IMR-90 (cell line): ENCODE measurements at regions not wholly inside any gene's neighbourhood (a gene's known extent, or its start where the extent isn't known, plus 50 kb on each side); places are given as distances from the start of the nearest gene placed in this dataset.

Experiments
- ATAC-seq: fragments of 200-7000 bp; cut with Tn5 transposase; 2 replicates; pipeline ENCODE4 v1.9.1; 2020; ENCODE audit warnings: low read depth, mild to moderate bottlenecking, moderate library complexity
- BruUV-seq: library from RNA; stranded (reverse); fragments of 400-500 nt; replicated peaks from 2 replicates; lab custom pipeline; 2021; lab: Mats Ljungman, UMichigan
- CTCF ChIA-PET: fragments of 300-600 bp; formaldehyde crosslinking; extraction: SDS; loops from one replicate; lab custom pipeline; 2021; ENCODE audit warnings: antibody characterized with exemption; lab: Yijun Ruan, JAX
- POLR2A ChIA-PET: fragments of 300-600 bp; sonication (Branson Sonifier 250); formaldehyde crosslinking; loops from one replicate; lab custom pipeline; 2022; ENCODE audit warnings: antibody characterized with exemption; ENCODE audit not compliant: unreplicated experiment; lab: Charles Lee
- DNase-seq: peaks from one replicate; pipeline ENCODE4 v3.0.0; 2013
- H2AFZ ChIP-seq: replicated peaks from 2 replicates; pipeline ENCODE3; 2013; ENCODE audit warnings: low read length, mild to moderate bottlenecking; ENCODE audit not compliant: poor library complexity
- H2AK5ac ChIP-seq: 2 replicates; pipeline ENCODE4 v1.6.1; 2013; ENCODE audit warnings: low read depth, low read length, inconsistent platforms
- H2AK9ac ChIP-seq: replicated peaks from 2 replicates; pipeline ENCODE3; 2013; ENCODE audit warnings: mild to moderate bottlenecking, low read depth, low read length, moderate library complexity; ENCODE audit not compliant: poor library complexity
- H2BK120ac ChIP-seq: 2 replicates; pipeline ENCODE4 v1.6.1; 2013; ENCODE audit warnings: low read depth, low read length, inconsistent platforms
- H2BK15ac ChIP-seq: 3 replicates; pipeline ENCODE4 v1.6.1; 2013; ENCODE audit warnings: low read depth, low read length, inconsistent platforms
- H2BK20ac ChIP-seq: 2 replicates; pipeline ENCODE4 v1.6.1; 2013; ENCODE audit warnings: low read depth, mild to moderate bottlenecking, inconsistent platforms, low read length, moderate library complexity
- H2BK5ac ChIP-seq: 2 replicates; pipeline ENCODE4 v1.6.1; 2013; ENCODE audit warnings: mild to moderate bottlenecking, low read depth, low read length, inconsistent platforms; ENCODE audit not compliant: poor library complexity, severe bottlenecking
- H3K14ac ChIP-seq: replicated peaks from 2 replicates; pipeline ENCODE4 v1.6.1; 2013; ENCODE audit warnings: low read depth, low read length, inconsistent platforms
- H3K18ac ChIP-seq: 2 replicates; pipeline ENCODE4 v1.6.1; 2013; ENCODE audit warnings: low read depth, low read length, control low read depth
- H3K23ac ChIP-seq: 2 replicates; pipeline ENCODE4 v1.6.1; 2013; ENCODE audit warnings: low read depth, low read length, inconsistent platforms
- H3K27ac ChIP-seq: 2 replicates; pipeline ENCODE4 v1.5.1; 2013; ENCODE audit warnings: mild to moderate bottlenecking, control low read depth, low read length; ENCODE audit not compliant: insufficient read depth
- H3K27me3 ChIP-seq: 2 replicates; pipeline ENCODE4 v1.6.1; 2013; ENCODE audit warnings: low read length; ENCODE audit not compliant: control insufficient read depth, insufficient read depth
- H3K36me3 ChIP-seq: 2 replicates; pipeline ENCODE4 v1.6.1; 2013; ENCODE audit warnings: low read length, mixed read lengths; ENCODE audit not compliant: control insufficient read depth, insufficient read depth
- H3K4ac ChIP-seq: 2 replicates; pipeline ENCODE4 v1.6.1; 2013; ENCODE audit warnings: low read depth, low read length, inconsistent platforms
- H3K4me1 ChIP-seq: 2 replicates; pipeline ENCODE4 v1.6.1; 2013; ENCODE audit warnings: low read length, mixed read lengths; ENCODE audit not compliant: control insufficient read depth, insufficient read depth
- H3K4me2 ChIP-seq: 2 replicates; pipeline ENCODE4 v1.6.1; 2013; ENCODE audit warnings: low read depth, mild to moderate bottlenecking, control low read depth, low read length, moderate library complexity
- H3K4me3 ChIP-seq: 2 replicates; pipeline ENCODE4 v1.5.1; 2013; ENCODE audit warnings: low read depth, mild to moderate bottlenecking, control low read depth, low read length, moderate library complexity; ENCODE audit not compliant: insufficient read depth
- H3K56ac ChIP-seq: 2 replicates; pipeline ENCODE4 v1.6.1; 2013; ENCODE audit warnings: low read length, inconsistent platforms; ENCODE audit not compliant: insufficient read depth; ENCODE audit errors: extremely low read depth
- H3K79me1 ChIP-seq, 2 experiments: 2 replicates each; pipeline ENCODE4 v1.6.1; 2013; ENCODE audit warnings: low read length in 2 of 2, inconsistent platforms in 1 of 2, low read depth in 1 of 2
- H3K9ac ChIP-seq: 2 replicates; pipeline ENCODE4 v1.6.1; 2013; ENCODE audit warnings: low read depth, low read length, control low read depth
- H3K9me1 ChIP-seq: 2 replicates; pipeline ENCODE4 v1.6.1; 2013; ENCODE audit warnings: low read length, inconsistent platforms; ENCODE audit not compliant: insufficient read depth
- H3K9me3 ChIP-seq: 2 replicates; pipeline ENCODE4 v1.6.1; 2013; ENCODE audit warnings: low read length; ENCODE audit not compliant: control insufficient read depth, insufficient read depth
- H4K20me1 ChIP-seq: 2 replicates; pipeline ENCODE4 v1.6.1; 2013; ENCODE audit warnings: low read length, inconsistent platforms; ENCODE audit not compliant: insufficient read depth
- H4K5ac ChIP-seq: 2 replicates; pipeline ENCODE4 v1.6.1; 2013; ENCODE audit warnings: mild to moderate bottlenecking, low read depth, low read length, control low read depth
- H4K8ac ChIP-seq, 2 experiments: 2 replicates each; pipeline ENCODE4 v1.6.1; 2013; ENCODE audit warnings: low read depth in 2 of 2, low read length in 2 of 2, control low read depth in 1 of 2, inconsistent platforms in 1 of 2
- H4K91ac ChIP-seq: 2 replicates; pipeline ENCODE4 v1.6.1; 2013; ENCODE audit warnings: low read depth, low read length, inconsistent platforms; ENCODE audit not compliant: insufficient read depth
- BHLHE40 ChIP-seq: fragments of 150-350 bp; IDR thresholded peaks from 2 replicates; pipeline ENCODE4 v1.6.1; 2016; ENCODE audit warnings: mild to moderate bottlenecking, low read depth, low read length
- CHD1 ChIP-seq: IDR thresholded peaks from 2 replicates; pipeline ENCODE4 v1.6.1; 2012; ENCODE audit warnings: low read depth, low read length, improper control_type of control experiment
- FOS ChIP-seq: fragments of 150-350 bp; IDR thresholded peaks from 2 replicates; pipeline ENCODE4 v1.6.1; 2016; ENCODE audit warnings: low read depth, low read length
- MAFK ChIP-seq: IDR thresholded peaks from 2 replicates; pipeline ENCODE4 v1.6.1; 2012; ENCODE audit warnings: low read depth, low read length, improper control_type of control experiment
- MAZ ChIP-seq: IDR thresholded peaks from 2 replicates; pipeline ENCODE4 v1.6.1; 2012; ENCODE audit warnings: low read depth, mild to moderate bottlenecking, low read length, improper control_type of control experiment, moderate library complexity, borderline replicate concordance
- MXI1 ChIP-seq: IDR thresholded peaks from 2 replicates; pipeline ENCODE4 v1.6.1; 2012; ENCODE audit warnings: low read depth, mild to moderate bottlenecking, low read length, moderate library complexity, borderline replicate concordance
- NFE2L2 ChIP-seq: fragments of 150-350 bp; IDR thresholded peaks from 2 replicates; pipeline ENCODE4 v1.6.1; 2016; ENCODE audit warnings: low read depth, mild to moderate bottlenecking, low read length
- POLR2A ChIP-seq: IDR thresholded peaks from 2 replicates; pipeline ENCODE4 v1.6.1; 2012; ENCODE audit warnings: mild to moderate bottlenecking, low read depth, low read length
- RAD21 ChIP-seq: IDR thresholded peaks from 2 replicates; pipeline ENCODE4 v1.6.1; 2012; ENCODE audit warnings: low read length, improper control_type of control experiment
- RCOR1 ChIP-seq: IDR thresholded peaks from 2 replicates; pipeline ENCODE4 v1.6.1; 2012; ENCODE audit warnings: mild to moderate bottlenecking, low read length, improper control_type of control experiment; ENCODE audit not compliant: insufficient replicate concordance
- RFX5 ChIP-seq: IDR thresholded peaks from 2 replicates; pipeline ENCODE4 v1.8.0; 2012; ENCODE audit warnings: low read depth, mild to moderate bottlenecking, low read length, moderate library complexity
- SMC3 ChIP-seq: fragments of 150-350 bp; IDR thresholded peaks from 2 replicates; pipeline ENCODE4 v1.6.1; 2016; ENCODE audit warnings: low read depth, mild to moderate bottlenecking, antibody characterized with exemption, low read length, moderate library complexity
- WGBS, 2 experiments: methylation state at CpG; one replicate each; pipeline versions ENCODE4 v1.1.5 to v1.1.7; 2013; ENCODE audit warnings: missing lambda C conversion rate in 2 of 2; ENCODE audit not compliant: insufficient read length in 1 of 2; ENCODE audit errors: extremely low coverage in 2 of 2; 5-methylcytosine and 5-hydroxymethylcytosine counted together
- dilution Hi-C: fragments of 300-500 bp; cut with HindIII; formaldehyde crosslinking; loops from one replicate; pipeline ENCODE4 v1.14.3; 2018; ENCODE audit warnings: low sequenced_read_pairs; ENCODE audit not compliant: unreplicated experiment
- in situ Hi-C: fragments of 300-500 bp; cut with MboI; formaldehyde crosslinking; loops from 3 replicates; pipeline ENCODE4 v1.14.3; 2019; ENCODE audit warnings: low sequenced_read_pairs, inconsistent platforms, mixed read lengths
- intact Hi-C: fragments of 100-400 bp; cut with micrococcal nuclease; formaldehyde crosslinking; loops from 2 replicates; pipeline ENCODE4 v1.10.0; 2022
- TF ChIP-seq, protein P1 (sequence below): conservative IDR thresholded peaks from 2 replicates; pipeline ENCODE4 v1.5.1; 2012; ENCODE audit warnings: mild to moderate bottlenecking, low read depth, low read length, improper control_type of control experiment

DNA sequence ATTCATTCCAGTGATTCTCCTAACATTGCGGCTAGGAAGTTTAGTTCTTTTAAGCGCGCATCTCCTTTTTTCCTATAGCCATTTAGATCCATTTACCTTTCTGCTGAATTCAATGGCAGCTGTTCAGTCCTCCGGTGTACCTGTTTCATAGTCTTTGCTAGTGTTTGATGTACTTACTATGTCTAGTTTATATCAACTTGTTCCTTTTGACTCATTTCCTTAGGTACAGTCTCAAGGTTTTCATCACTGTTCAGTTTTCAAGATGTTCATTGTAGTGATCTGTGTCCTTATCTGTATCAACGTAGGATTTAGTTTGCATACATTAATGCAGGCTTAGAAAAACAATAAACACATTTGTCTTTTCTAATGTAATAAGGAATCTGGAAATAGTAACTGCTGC, 59.0 kb upstream of the MBNL1 start:
- H3K79me1 ChIP-seq: no peaks in the 10 kb centered on the region
- no TSS peak for BruUV-seq
- in situ Hi-C loops: no loop called here
- no peak overlapping the region for H3K4ac ChIP-seq
- H3K36me3 ChIP-seq: no peaks in the 10 kb centered on the region
- ChIA-PET POLR2A (no interaction called here), CTCF (interaction anchor here (0.6 to 0.9 kb wide), 2 partner anchors 37 to 180 kb away, joined by 3 to 5 read pairs; no protein-coding TSS in a partner anchor)
- H4K5ac ChIP-seq: no peak overlapping the region
- no peak overlapping the region for H2AK9ac ChIP-seq
- TF ChIP-seq RAD21 (no peak), BHLHE40 (no peak), NFE2L2 (no peak), POLR2A (no peak), FOS (no peak), RCOR1 (no peak), SMC3 (no peak), MXI1 (no peak), MAFK (no peak), CHD1 (no peak), RFX5 (no peak), MAZ (no peak)
- TF ChIP-seq, protein P1, sequence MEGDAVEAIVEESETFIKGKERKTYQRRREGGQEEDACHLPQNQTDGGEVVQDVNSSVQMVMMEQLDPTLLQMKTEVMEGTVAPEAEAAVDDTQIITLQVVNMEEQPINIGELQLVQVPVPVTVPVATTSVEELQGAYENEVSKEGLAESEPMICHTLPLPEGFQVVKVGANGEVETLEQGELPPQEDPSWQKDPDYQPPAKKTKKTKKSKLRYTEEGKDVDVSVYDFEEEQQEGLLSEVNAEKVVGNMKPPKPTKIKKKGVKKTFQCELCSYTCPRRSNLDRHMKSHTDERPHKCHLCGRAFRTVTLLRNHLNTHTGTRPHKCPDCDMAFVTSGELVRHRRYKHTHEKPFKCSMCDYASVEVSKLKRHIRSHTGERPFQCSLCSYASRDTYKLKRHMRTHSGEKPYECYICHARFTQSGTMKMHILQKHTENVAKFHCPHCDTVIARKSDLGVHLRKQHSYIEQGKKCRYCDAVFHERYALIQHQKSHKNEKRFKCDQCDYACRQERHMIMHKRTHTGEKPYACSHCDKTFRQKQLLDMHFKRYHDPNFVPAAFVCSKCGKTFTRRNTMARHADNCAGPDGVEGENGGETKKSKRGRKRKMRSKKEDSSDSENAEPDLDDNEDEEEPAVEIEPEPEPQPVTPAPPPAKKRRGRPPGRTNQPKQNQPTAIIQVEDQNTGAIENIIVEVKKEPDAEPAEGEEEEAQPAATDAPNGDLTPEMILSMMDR: no peak
- H2BK15ac ChIP-seq: no peak overlapping the region
- H3K4me3 ChIP-seq: no peak overlapping the region
- H3K4me1 ChIP-seq: peaks cover 4% of the 10 kb centered on the region
- intact Hi-C loops: loop anchor here (10.0 kb wide), 1 partner anchor 55 kb away; the partner anchor contains the start of gene MBNL1
- no peak overlapping the region for H2BK20ac ChIP-seq
- no peak overlapping the region for H3K9ac ChIP-seq
- H4K20me1 ChIP-seq: no peaks in the 10 kb centered on the region
- H3K9me1 ChIP-seq: peaks cover 3% of the 10 kb centered on the region; the same call in 1 of the 2 replicates
- H3K27ac ChIP-seq: no peak overlapping the region
- no CpG with 5 or more reads among the region's 5 CpGs for WGBS, 2 experiments
- H3K18ac ChIP-seq: no peak overlapping the region
- no peak overlapping the region for H2AK5ac ChIP-seq
- no peak overlapping the region for H3K14ac ChIP-seq
- H3K4me2 ChIP-seq: no peak overlapping the region
- H3K27me3 ChIP-seq: no peaks in the 10 kb centered on the region
- H4K8ac ChIP-seq: no peak overlapping the region
- dilution Hi-C loops: no loop called here
- no peaks in the 10 kb centered on the region for H3K9me3 ChIP-seq
- DNase-seq (no peak), ATAC-seq (no peak)
- H3K23ac ChIP-seq: no peak overlapping the region
- H4K91ac ChIP-seq: no peak overlapping the region
- no peak overlapping the region for H2AFZ ChIP-seq
- H2BK120ac ChIP-seq: no peak overlapping the region
- H3K56ac ChIP-seq: no peak overlapping the region
- no peak overlapping the region for H2BK5ac ChIP-seq
